HG02852 (cell line): ENCODE measurements at regions not wholly inside any gene's neighbourhood (a gene's known extent, or its start where the extent isn't known, plus 50 kb on each side); places are given as distances from the start of the nearest gene placed in this dataset.

Source experiments
- ATAC-seq: cut with Tn5 transposase; IDR thresholded peaks from one replicate; pipeline ENCODE4 v1.9.1; 2021; ENCODE audit warnings: mild to moderate bottlenecking, moderate library complexity; ENCODE audit not compliant: unreplicated experiment

- ATAC-seq = no peak
Measured at GRCh38 chr16:65991149-65991701, 375.3 kb upstream of the CDH5 start.

GRCh38 chr16:65989861-65990604, 376.5 kb upstream of the CDH5 start:
- ATAC-seq = no peak

GRCh38 chr16:65988024-65988595, 378.4 kb upstream of the CDH5 start:
- ATAC-seq = no peak

GRCh38 chr16:65984296-65984695, 382.2 kb upstream of the CDH5 start:
- ATAC-seq = no peak

- no peak for ATAC-seq
Measured at GRCh38 chr16:65981057-65981456, 385.4 kb upstream of the CDH5 start.

GRCh38 chr16:65975049-65975708, 391.3 kb upstream of the CDH5 start:
- peak; percentile 45 for ATAC-seq

- no peak for ATAC-seq
Measured at GRCh38 chr16:65967376-65967775, 399.1 kb upstream of the CDH5 start.

GRCh38 chr16:65965628-65966027, 400.9 kb upstream of the CDH5 start:
- no peak for ATAC-seq

GRCh38 chr16:65964752-65965151, 401.7 kb upstream of the CDH5 start:
- no peak for ATAC-seq

- ATAC-seq = no peak
Measured at GRCh38 chr16:65961476-65962143, 404.9 kb upstream of the CDH5 start.

GRCh38 chr16:65959983-65960382, 406.5 kb upstream of the CDH5 start:
- ATAC-seq = no peak

GRCh38 chr16:65958086-65958485, 408.4 kb upstream of the CDH5 start:
- no peak for ATAC-seq

GRCh38 chr16:65956100-65956499, 410.4 kb upstream of the CDH5 start:
- no peak for ATAC-seq

- ATAC-seq = no peak
Measured at GRCh38 chr16:65954446-65954845, 412.0 kb upstream of the CDH5 start.

- no peak for ATAC-seq
Measured at GRCh38 chr16:65950211-65950610, 416.3 kb upstream of the CDH5 start.

- ATAC-seq = no peak
Measured at GRCh38 chr16:65948361-65948760, 418.1 kb upstream of the CDH5 start.

GRCh38 chr16:65947951-65948350, 418.5 kb upstream of the CDH5 start:
- ATAC-seq = no peak

- no peak for ATAC-seq
Measured at GRCh38 chr16:65945493-65945892, 421.0 kb upstream of the CDH5 start.

- no peak for ATAC-seq
Measured at GRCh38 chr16:65944361-65944760, 422.1 kb upstream of the CDH5 start.

GRCh38 chr16:65940711-65941110, 425.8 kb upstream of the CDH5 start:
- ATAC-seq = no peak

- no peak for ATAC-seq
Measured at GRCh38 chr16:65938083-65938482, 428.4 kb upstream of the CDH5 start.
